ENCODE measurements at regions not wholly inside any gene's neighbourhood (a gene's known extent, or its start where the extent isn't known, plus 50 kb on each side); places are given as distances from the start of the nearest gene placed in this dataset.

GRCh38 chr20:60239956-60240355, 281.7 kb downstream of the CDH26 start:
- no peak for TF ChIP-seq TAF1 (IDR thresholded peaks at IDR 0.05; ENCODE audit: borderline replicate concordance, insufficient read depth, low read length)
- no peak for TF ChIP-seq SIN3A (IDR thresholded peaks at IDR 0.05; ENCODE audit: borderline replicate concordance, insufficient read depth, low read length)
- TF ChIP-seq REST (IDR thresholded peaks at IDR 0.05; ENCODE audit: insufficient read depth in 1 of 2, low read depth in 2 of 2, low read length in 2 of 2): no peak
- no peak for TF ChIP-seq POLR2AphosphoS5 (IDR thresholded peaks at IDR 0.05; ENCODE audit: low read depth, low read length)
- TF ChIP-seq FOXP2 (optimal IDR thresholded peaks at IDR 0.05; ENCODE audit: borderline replicate concordance, extremely low read depth, extremely low read length, insufficient read depth): no peak

Data from PFSK-1 (cell line).